GM18870 (cell line): ENCODE measurements at regions not wholly inside any gene's neighbourhood (a gene's known extent, or its start where the extent isn't known, plus 50 kb on each side); places are given as distances from the start of the nearest gene placed in this dataset.

ENCODE experiments used
- ATAC-seq: cut with Tn5 transposase; IDR thresholded peaks from one replicate; pipeline ENCODE4 v1.9.1; 2021; ENCODE audit warnings: moderate library complexity; ENCODE audit not compliant: unreplicated experiment

- no peak for ATAC-seq
These were observed 178.9 kb upstream of the SNX7 start for GRCh38 chr1:98482611-98483010.

- ATAC-seq, result no peak
These were observed 181.2 kb upstream of the SNX7 start for GRCh38 chr1:98480271-98480670.

GRCh38 chr1:98478121-98478520 lies 183.4 kb upstream of the SNX7 start:
- ATAC-seq, result no peak

- no peak for ATAC-seq
These were observed 188.6 kb upstream of the SNX7 start for GRCh38 chr1:98472878-98473277.

- no peak for ATAC-seq
These were observed 189.9 kb upstream of the SNX7 start for GRCh38 chr1:98471633-98472032.

- ATAC-seq, result no peak
These were observed 193.3 kb upstream of the SNX7 start for GRCh38 chr1:98468111-98468717.

GRCh38 chr1:98467586-98467985 lies 193.9 kb upstream of the SNX7 start:
- no peak for ATAC-seq

GRCh38 chr1:98467122-98467521 lies 194.4 kb upstream of the SNX7 start:
- ATAC-seq, result no peak

GRCh38 chr1:98461873-98462385 lies 199.6 kb upstream of the SNX7 start:
- ATAC-seq, result no peak

GRCh38 chr1:98460136-98460535 lies 201.4 kb upstream of the SNX7 start:
- ATAC-seq, result no peak

- no peak for ATAC-seq
These were observed 202.0 kb upstream of the SNX7 start for GRCh38 chr1:98459486-98459870.

- no peak for ATAC-seq
These were observed 202.7 kb upstream of the SNX7 start for GRCh38 chr1:98458511-98459485.

GRCh38 chr1:98457248-98457647 lies 204.3 kb upstream of the SNX7 start:
- no peak for ATAC-seq

- ATAC-seq, result no peak
These were observed 206.9 kb upstream of the SNX7 start for GRCh38 chr1:98454666-98455065.

- ATAC-seq, result no peak
These were observed 208.5 kb upstream of the SNX7 start for GRCh38 chr1:98453066-98453465.

- ATAC-seq, result peak; percentile 74
These were observed 209.4 kb upstream of the SNX7 start for GRCh38 chr1:98452162-98452561.

- no peak for ATAC-seq
These were observed 220.2 kb upstream of the SNX7 start for GRCh38 chr1:98441281-98441680.

GRCh38 chr1:98439471-98439870 lies 222.1 kb upstream of the SNX7 start:
- no peak for ATAC-seq

GRCh38 chr1:98437540-98437939 lies 224.0 kb upstream of the SNX7 start:
- no peak for ATAC-seq

GRCh38 chr1:98437011-98437410 lies 224.5 kb upstream of the SNX7 start:
- no peak for ATAC-seq

GRCh38 chr1:98429965-98430443 lies 231.5 kb upstream of the SNX7 start:
- ATAC-seq, result no peak

- no peak for ATAC-seq
These were observed 232.7 kb upstream of the SNX7 start for GRCh38 chr1:98428864-98429263.
